Esophagus (tissue), 2 donors: ENCODE measurements at regions not wholly inside any gene's neighbourhood (a gene's known extent, or its start where the extent isn't known, plus 50 kb on each side); places are given as distances from the start of the nearest gene placed in this dataset.

ENCODE experiments used
- H3K27ac ChIP-seq, 2 donors: one replicate each; pipeline ENCODE4 v1.5.1; 2013; ENCODE audit warnings: low read depth in 2 of 2, mild to moderate bottlenecking in 2 of 2, inconsistent platforms in 1 of 2, low read length in 1 of 2, moderate library complexity in 1 of 2
- H3K27me3 ChIP-seq, 2 donors: one replicate each; pipeline ENCODE4 v1.6.1; 2013; ENCODE audit warnings: low read length in 2 of 2, control low read depth in 1 of 2, mild to moderate bottlenecking in 1 of 2; ENCODE audit not compliant: insufficient read depth in 2 of 2, control insufficient read depth in 1 of 2
- H3K36me3 ChIP-seq, 2 donors: one replicate each; pipeline ENCODE4 v1.6.1; 2013; ENCODE audit warnings: low read length in 1 of 2; ENCODE audit not compliant: control insufficient read depth in 2 of 2, insufficient read depth in 2 of 2
- H3K4me1 ChIP-seq, 2 donors: one replicate each; pipeline ENCODE4 v1.6.1; 2013; ENCODE audit warnings: low read length in 1 of 2; ENCODE audit not compliant: control insufficient read depth in 2 of 2, insufficient read depth in 2 of 2
- H3K4me3 ChIP-seq, 2 donors: one replicate each; pipeline ENCODE4 v1.5.1; 2013; ENCODE audit warnings: low read length in 2 of 2, mild to moderate bottlenecking in 2 of 2, low read depth in 1 of 2, moderate library complexity in 1 of 2
- H3K9me3 ChIP-seq, 2 donors: one replicate each; pipeline ENCODE4 v1.6.1; 2013; ENCODE audit warnings: mild to moderate bottlenecking in 2 of 2, low read depth in 1 of 2, low read length in 1 of 2, moderate library complexity in 1 of 2; ENCODE audit not compliant: control insufficient read depth in 2 of 2, insufficient read depth in 1 of 2
- WGBS, 2 donors: extraction: QIAGEN DNeasy Blood & Tissue Kit; methylation state at CpG; one replicate each; pipeline ENCODE4 v1.1.7; 2013; 5-methylcytosine and 5-hydroxymethylcytosine counted together
- donor health status: healthy with polysubstance abuse.
- donor health status: Bipolar disorder and iron deficiency.

DNA sequence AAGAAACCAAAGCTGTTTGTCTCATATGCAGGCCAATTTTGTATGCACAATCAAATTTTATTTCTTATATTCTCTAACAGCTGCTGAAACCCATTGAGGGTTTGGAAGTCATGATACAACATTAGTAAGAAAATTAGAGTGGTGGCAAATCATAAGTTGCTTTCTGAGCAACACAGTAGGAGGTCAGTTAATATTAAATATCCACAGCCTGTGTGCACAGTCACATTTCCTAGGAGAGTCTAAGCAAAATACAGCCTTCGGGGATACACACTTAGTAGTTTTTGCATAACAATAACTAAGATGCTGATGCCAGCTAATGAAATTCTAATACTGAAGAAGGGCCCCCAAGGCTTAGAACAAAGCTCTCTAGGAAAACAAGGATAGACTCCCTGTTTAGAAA is 209.6 kb upstream of the E2F7 start:
- H3K27ac ChIP-seq, result no peak overlapping the region
- no peaks in the 10 kb centered on the region for H3K9me3 ChIP-seq
- 68 to 70% methylated on average over 1 of the region's 1 CpG for WGBS, 2 donors
- no peak overlapping the region for H3K4me3 ChIP-seq
- no peaks in the 10 kb centered on the region for H3K27me3 ChIP-seq
- H3K36me3 ChIP-seq, result no peaks in the 10 kb centered on the region
- H3K4me1 ChIP-seq, result no peaks in the 10 kb centered on the region

DNA sequence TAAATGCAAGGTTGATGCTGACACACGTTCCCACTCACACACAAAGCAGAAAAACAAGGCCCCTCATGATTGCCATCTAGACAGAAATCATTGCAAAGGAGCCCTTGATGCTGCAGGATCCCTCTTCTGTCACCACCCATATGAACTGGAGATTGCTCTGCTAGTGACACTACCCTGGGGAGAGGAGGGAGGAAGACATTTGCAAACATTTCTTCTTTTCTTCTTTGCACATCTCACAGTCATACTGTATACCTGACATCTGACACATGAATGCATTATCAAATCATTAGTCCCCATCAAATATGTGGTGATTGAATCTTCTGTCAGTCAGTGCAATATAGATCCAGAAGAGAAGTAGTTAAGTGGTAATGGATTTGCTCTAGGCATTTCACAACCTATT is 208.5 kb upstream of the E2F7 start:
- Histone ChIP-seq H3K9me3 (no peaks in the 10 kb centered on the region), H3K4me3 (no peak overlapping the region), H3K27ac (no peak overlapping the region), H3K36me3 (no peaks in the 10 kb centered on the region), H3K27me3 (no peaks in the 10 kb centered on the region), H3K4me1 (no peaks in the 10 kb centered on the region)
- WGBS, 2 donors, result 38 to 58% methylated on average over 1 of the region's 1 CpG

DNA sequence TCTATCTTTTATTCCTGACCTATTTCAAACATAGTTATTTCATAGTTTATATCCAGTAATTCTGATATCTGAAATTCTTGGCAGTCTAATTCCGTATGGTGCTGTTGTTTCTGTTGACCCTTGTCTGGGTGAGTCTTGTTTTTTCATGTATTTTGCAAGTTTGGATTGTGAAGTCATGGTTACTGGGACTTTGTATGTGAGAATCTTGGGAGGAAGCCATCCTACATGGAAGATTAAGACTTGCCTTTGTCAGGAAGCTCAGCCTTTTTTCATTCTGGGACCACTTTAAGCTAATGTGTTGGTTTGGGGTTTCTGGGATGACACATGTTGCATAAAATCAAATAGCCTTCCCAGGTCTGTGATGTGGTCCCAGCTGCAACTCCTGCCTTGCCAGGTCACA is 191.6 kb upstream of the E2F7 start:
- H3K9me3 ChIP-seq, result no peaks in the 10 kb centered on the region
- WGBS, 2 donors, result 24 to 27% methylated on average over 1 of the region's 1 CpG

DNA sequence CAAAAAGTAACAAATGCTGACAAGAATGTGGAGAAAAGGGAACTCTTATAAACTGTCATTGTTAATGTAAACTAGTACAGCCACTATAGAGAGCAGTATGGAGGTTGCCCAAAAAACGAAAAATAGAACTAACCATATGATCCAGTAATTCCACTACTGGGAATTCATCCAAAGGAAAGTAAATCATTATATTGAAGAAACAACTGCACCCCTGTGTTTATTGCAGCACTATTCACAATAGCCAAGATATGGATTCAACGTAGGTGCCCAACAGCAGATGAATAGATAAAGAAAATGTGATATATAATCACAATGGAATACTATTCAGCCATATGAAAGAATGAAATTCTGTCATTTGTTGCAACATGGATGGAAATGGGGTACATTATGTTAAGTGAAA is 188.0 kb upstream of the E2F7 start:
- 56 to 60% methylated on average over 2 of the region's 2 CpGs for WGBS, 2 donors
- Histone ChIP-seq H3K9me3 (no peaks in the 10 kb centered on the region), H3K4me1 (no peaks in the 10 kb centered on the region), H3K4me3 (no peak overlapping the region), H3K27me3 (no peaks in the 10 kb centered on the region), H3K27ac (no peak overlapping the region), H3K36me3 (no peaks in the 10 kb centered on the region)

More for the DNA sequence above, 191.6 kb upstream of the E2F7 start:
- Histone ChIP-seq H3K4me3 (no peak overlapping the region), H3K27ac (no peak overlapping the region), H3K36me3 (no peaks in the 10 kb centered on the region), H3K4me1 (no peaks in the 10 kb centered on the region), H3K27me3 (no peaks in the 10 kb centered on the region)

DNA sequence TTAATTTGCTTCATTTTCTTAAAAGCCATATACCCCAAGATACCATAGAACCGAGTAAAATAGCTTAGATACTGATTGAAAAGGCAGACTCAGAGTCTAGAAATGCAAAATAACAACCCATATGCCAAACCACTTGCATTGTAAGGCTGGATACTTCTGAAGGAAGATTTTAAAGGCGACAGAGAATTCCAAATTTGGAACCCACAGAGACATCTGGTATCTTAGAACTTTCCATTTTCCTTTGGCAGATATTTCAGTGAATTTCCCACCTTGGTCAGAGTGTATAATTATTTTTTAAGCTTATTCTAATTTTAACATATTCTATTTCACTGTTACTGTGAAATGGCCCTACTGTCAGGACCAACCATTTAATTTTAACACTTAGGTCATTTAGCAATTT is 186.4 kb upstream of the E2F7 start:
- H3K27me3 ChIP-seq, result no peaks in the 10 kb centered on the region
- no peaks in the 10 kb centered on the region for H3K4me1 ChIP-seq
- H3K36me3 ChIP-seq, result no peaks in the 10 kb centered on the region
- WGBS, 2 donors, result 65 to 73% methylated on average over 2 of the region's 2 CpGs
- no peak overlapping the region for H3K27ac ChIP-seq
- H3K4me3 ChIP-seq, result no peak overlapping the region
- no peaks in the 10 kb centered on the region for H3K9me3 ChIP-seq

DNA sequence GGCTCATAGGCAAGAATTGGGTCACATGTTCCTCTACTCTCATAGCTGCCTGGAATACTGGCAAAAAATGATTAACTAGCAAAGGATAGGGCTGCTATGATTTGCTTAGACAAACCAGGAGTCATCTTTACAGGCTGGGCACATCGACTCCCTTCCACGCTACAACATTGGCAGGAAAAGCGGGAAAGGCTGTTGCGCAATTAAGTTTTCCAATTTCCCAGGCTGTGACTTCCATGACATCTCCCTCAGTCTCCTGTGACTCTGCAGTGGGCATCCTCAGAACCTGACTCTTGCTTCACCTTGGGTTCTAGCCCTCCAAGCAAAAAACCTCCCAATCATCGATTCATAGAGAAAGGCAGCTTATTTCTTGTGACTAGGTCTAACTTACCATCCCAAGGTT is 184.5 kb upstream of the E2F7 start:
- no peaks in the 10 kb centered on the region for H3K9me3 ChIP-seq
- no peak overlapping the region for H3K27ac ChIP-seq
- no peaks in the 10 kb centered on the region for H3K36me3 ChIP-seq
- H3K4me1 ChIP-seq, result no peaks in the 10 kb centered on the region
- H3K4me3 ChIP-seq, result no peak overlapping the region
- H3K27me3 ChIP-seq, result no peaks in the 10 kb centered on the region
- WGBS, 2 donors, result 84 to 85% methylated on average over 5 of the region's 5 CpGs

DNA sequence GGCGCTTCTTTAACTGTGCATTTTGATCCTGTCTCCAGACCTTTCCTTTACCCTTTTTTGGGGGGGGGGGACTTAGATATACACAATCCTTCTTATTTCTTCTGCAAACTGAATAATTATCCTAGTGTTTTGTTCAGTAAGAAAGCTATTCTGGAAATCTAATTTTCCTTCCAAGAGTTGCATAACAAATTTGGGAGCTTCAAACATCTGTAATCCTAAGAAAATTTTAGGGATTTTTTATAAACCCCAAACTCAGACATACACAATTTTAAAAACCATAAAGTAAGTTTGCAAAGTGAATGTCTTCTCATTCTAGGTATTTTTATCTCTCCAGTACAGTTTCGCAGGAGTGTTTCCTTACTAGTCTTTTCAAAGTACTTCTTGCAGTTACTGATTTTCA is 182.7 kb upstream of the E2F7 start:
- Histone ChIP-seq H3K4me3 (no peak overlapping the region), H3K36me3 (no peaks in the 10 kb centered on the region), H3K27ac (no peak overlapping the region), H3K4me1 (no peaks in the 10 kb centered on the region), H3K9me3 (no peaks in the 10 kb centered on the region), H3K27me3 (no peaks in the 10 kb centered on the region)
- 78 to 89% methylated on average over 2 of the region's 2 CpGs for WGBS, 2 donors

DNA sequence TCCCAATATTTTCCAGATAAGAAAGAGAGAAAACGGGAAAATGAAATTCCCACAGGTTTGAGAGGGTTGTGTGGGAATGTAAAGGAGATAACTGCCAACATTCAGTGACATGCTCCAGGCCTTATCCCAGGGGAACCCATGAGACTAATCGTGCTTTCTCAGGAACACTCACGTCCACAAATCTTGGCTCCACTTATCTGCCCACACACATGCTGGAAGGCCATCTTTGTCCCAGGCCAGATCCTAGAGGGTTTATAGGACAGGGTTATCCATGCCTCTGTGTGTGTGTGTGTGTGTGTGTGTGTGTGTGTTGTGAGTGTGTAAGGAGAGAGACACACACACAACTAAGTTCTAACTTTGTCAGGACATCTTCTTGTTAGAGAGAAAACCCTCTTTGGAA is 182.2 kb upstream of the E2F7 start:
- no peaks in the 10 kb centered on the region for H3K36me3 ChIP-seq
- 62 to 66% methylated on average over 3 of the region's 3 CpGs for WGBS, 2 donors
- no peaks in the 10 kb centered on the region for H3K4me1 ChIP-seq
- no peaks in the 10 kb centered on the region for H3K27me3 ChIP-seq
- no peak overlapping the region for H3K27ac ChIP-seq
- no peak overlapping the region for H3K4me3 ChIP-seq
- no peaks in the 10 kb centered on the region for H3K9me3 ChIP-seq

DNA sequence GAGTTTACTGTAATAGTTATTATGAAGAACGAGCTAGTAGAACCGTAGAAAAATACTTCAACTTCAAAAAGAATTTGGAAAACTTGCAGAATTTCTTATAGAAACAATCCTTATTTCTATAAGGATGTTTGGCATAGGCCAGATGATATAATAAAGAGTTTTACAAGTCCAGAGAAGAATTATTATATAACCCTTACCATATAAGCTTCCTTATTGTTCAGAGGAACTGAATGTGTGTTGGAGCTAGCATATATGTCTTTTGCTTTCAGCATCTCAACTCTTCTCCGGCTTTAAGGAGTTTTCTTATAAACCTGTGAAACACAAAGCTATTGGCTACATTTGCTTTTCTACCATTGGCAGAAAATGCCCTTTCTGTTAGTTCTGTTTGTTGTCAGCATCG is 178.0 kb upstream of the E2F7 start:
- no peaks in the 10 kb centered on the region for H3K27me3 ChIP-seq
- no peaks in the 10 kb centered on the region for H3K9me3 ChIP-seq
- H3K4me1 ChIP-seq, result no peaks in the 10 kb centered on the region
- WGBS, 2 donors, result 80 to 81% methylated on average over 4 of the region's 4 CpGs
- H3K36me3 ChIP-seq, result no peaks in the 10 kb centered on the region
- no peak overlapping the region for H3K27ac ChIP-seq
- no peak overlapping the region for H3K4me3 ChIP-seq

DNA sequence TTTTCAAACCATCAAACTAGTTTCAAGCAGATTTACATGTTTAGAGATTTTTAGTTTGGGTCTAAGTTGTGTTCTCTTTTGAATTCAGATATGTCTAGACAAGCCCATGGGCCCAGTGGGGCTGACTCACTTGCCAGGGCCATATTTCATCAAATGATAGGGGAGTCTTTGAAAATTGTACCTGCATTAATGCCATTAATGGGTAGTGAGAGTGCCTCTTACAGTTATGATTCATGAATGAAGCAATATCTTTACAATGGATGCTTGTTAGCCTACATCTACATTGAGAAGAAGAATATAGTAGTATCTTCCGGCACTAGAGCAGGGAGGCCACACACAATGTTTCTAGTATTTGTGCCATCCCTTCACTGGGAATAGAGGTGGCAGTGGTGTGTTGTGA is 174.2 kb upstream of the E2F7 start:
- H3K36me3 ChIP-seq, result no peaks in the 10 kb centered on the region
- H3K4me1 ChIP-seq, result no peaks in the 10 kb centered on the region
- H3K27me3 ChIP-seq, result no peaks in the 10 kb centered on the region
- H3K27ac ChIP-seq, result no peak overlapping the region
- H3K4me3 ChIP-seq, result no peak overlapping the region
- WGBS, 2 donors, result 79 to 96% methylated on average over 1 of the region's 1 CpG
- no peaks in the 10 kb centered on the region for H3K9me3 ChIP-seq
